NB4 (cell line): ENCODE measurements at regions not wholly inside any gene's neighbourhood (a gene's known extent, or its start where the extent isn't known, plus 50 kb on each side); places are given as distances from the start of the nearest gene placed in this dataset.

Experiments
- MYC ChIP-seq: IDR thresholded peaks from 2 replicates; pipeline ENCODE4 v1.6.1; 2011; ENCODE audit warnings: low read depth, low read length
- POLR2A ChIP-seq: IDR thresholded peaks from 2 replicates; pipeline ENCODE4 v1.6.1; 2011; ENCODE audit warnings: mild to moderate bottlenecking; ENCODE audit not compliant: insufficient read length; ENCODE audit errors: extremely low read depth
- TF ChIP-seq, protein P1 (sequence below): IDR thresholded peaks from one replicate; pipeline ENCODE4 v1.5.1; 2012; ENCODE audit warnings: low read depth, low read length
- TF ChIP-seq, protein P2 (sequence below): IDR thresholded peaks from 2 replicates; pipeline ENCODE4 v1.6.1; 2011; ENCODE audit warnings: low read depth, low read length

DNA sequence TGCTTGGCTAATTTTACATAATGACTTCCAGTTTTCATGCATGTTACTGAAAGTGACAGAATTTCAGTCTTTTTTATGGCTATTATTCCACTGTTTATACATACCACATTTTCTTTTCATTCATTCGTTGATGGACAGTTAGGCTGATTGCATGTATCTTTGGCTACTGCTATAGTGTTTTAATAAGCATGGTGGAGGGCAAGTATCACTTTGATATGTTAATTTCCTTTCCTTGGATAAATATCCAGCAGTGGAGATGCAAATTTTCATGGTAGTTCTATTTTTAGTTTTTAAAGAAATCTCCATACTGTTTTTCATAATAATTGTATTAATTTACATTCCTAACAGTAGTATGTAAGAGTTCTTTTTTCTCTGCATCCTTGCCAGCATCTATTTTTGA is 297.9 kb downstream of the PRR16 start:
- TF ChIP-seq, protein P1, sequence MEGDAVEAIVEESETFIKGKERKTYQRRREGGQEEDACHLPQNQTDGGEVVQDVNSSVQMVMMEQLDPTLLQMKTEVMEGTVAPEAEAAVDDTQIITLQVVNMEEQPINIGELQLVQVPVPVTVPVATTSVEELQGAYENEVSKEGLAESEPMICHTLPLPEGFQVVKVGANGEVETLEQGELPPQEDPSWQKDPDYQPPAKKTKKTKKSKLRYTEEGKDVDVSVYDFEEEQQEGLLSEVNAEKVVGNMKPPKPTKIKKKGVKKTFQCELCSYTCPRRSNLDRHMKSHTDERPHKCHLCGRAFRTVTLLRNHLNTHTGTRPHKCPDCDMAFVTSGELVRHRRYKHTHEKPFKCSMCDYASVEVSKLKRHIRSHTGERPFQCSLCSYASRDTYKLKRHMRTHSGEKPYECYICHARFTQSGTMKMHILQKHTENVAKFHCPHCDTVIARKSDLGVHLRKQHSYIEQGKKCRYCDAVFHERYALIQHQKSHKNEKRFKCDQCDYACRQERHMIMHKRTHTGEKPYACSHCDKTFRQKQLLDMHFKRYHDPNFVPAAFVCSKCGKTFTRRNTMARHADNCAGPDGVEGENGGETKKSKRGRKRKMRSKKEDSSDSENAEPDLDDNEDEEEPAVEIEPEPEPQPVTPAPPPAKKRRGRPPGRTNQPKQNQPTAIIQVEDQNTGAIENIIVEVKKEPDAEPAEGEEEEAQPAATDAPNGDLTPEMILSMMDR, result no peak
- TF ChIP-seq POLR2A, result no peak
- TF ChIP-seq, protein P2, sequence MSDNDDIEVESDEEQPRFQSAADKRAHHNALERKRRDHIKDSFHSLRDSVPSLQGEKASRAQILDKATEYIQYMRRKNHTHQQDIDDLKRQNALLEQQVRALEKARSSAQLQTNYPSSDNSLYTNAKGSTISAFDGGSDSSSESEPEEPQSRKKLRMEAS, result no peak
- no peak for TF ChIP-seq MYC
